SJSA1 (cell line): ENCODE measurements at regions not wholly inside any gene's neighbourhood (a gene's known extent, or its start where the extent isn't known, plus 50 kb on each side); places are given as distances from the start of the nearest gene placed in this dataset.

ENCODE experiments used
- DNase-seq, 2 experiments: peaks; one replicate each; pipeline ENCODE4 v3.0.0-alpha.2; 2015 to 2020; ENCODE audit warnings: low spot score in 2 of 2, low read depth in 1 of 2
- H3K27ac ChIP-seq: fragments of 250-450 bp; sonication (Bioruptor Pico); 2 replicates; pipeline ENCODE4 v1.5.1; 2020; ENCODE audit warnings: mild to moderate bottlenecking, moderate library complexity
- H3K27me3 ChIP-seq: fragments of 250-450 bp; sonication (Bioruptor Pico); replicated peaks from 2 replicates; pipeline ENCODE4 v1.5.1; 2020; ENCODE audit warnings: mild to moderate bottlenecking, moderate library complexity
- H3K36me3 ChIP-seq: fragments of 250-450 bp; sonication (Bioruptor Pico); 2 replicates; pipeline ENCODE4 v1.5.1; 2020; ENCODE audit warnings: mild to moderate bottlenecking
- H3K4me1 ChIP-seq: fragments of 250-450 bp; sonication (Bioruptor Pico); replicated peaks from 2 replicates; pipeline ENCODE4 v1.6.1; 2021; ENCODE audit warnings: mild to moderate bottlenecking
- H3K4me3 ChIP-seq: fragments of 250-450 bp; sonication (Bioruptor Pico); 2 replicates; pipeline ENCODE4 v1.5.1; 2020; ENCODE audit warnings: mild to moderate bottlenecking
- H3K9me3 ChIP-seq: fragments of 250-450 bp; sonication (Bioruptor Pico); replicated peaks from 2 replicates; pipeline ENCODE4 v1.5.1; 2020; ENCODE audit warnings: mild to moderate bottlenecking

- Histone ChIP-seq H3K9me3 (no peaks in the 10 kb centered on the region), H3K27me3 (peaks cover 46% of the 10 kb centered on the region), H3K4me1 (peaks cover 12% of the 10 kb centered on the region), H3K27ac (no peak overlapping the region), H3K36me3 (no peaks in the 10 kb centered on the region), H3K4me3 (no peak overlapping the region)
- no peak for DNase-seq
Observed at GRCh38 chr12:94872007-94872653, 131.4 kb downstream of the NDUFA12 start.

GRCh38 chr12:94870511-94870910, 133.0 kb downstream of the NDUFA12 start:
- H3K27ac ChIP-seq: no peak overlapping the region
- H3K4me1 ChIP-seq: peaks cover 12% of the 10 kb centered on the region
- H3K4me3 ChIP-seq: no peak overlapping the region
- DNase-seq: no peak
- no peaks in the 10 kb centered on the region for H3K36me3 ChIP-seq
- H3K27me3 ChIP-seq: peaks cover 42% of the 10 kb centered on the region
- no peaks in the 10 kb centered on the region for H3K9me3 ChIP-seq

- H3K4me1 ChIP-seq: peaks cover 3% of the 10 kb centered on the region
- H3K9me3 ChIP-seq: no peaks in the 10 kb centered on the region
- no peak for DNase-seq
Observed at GRCh38 chr12:94868161-94868560, 135.3 kb downstream of the NDUFA12 start.

GRCh38 chr12:94867066-94867855, 136.2 kb downstream of the NDUFA12 start:
- no peak for DNase-seq
- no peak overlapping the region for H3K4me3 ChIP-seq
- H3K4me1 ChIP-seq: no peaks in the 10 kb centered on the region

More at GRCh38 chr12:94868161-94868560, 135.3 kb downstream of the NDUFA12 start:
- no peak overlapping the region for H3K27ac ChIP-seq
- H3K27me3 ChIP-seq: peaks cover 21% of the 10 kb centered on the region
- no peaks in the 10 kb centered on the region for H3K36me3 ChIP-seq
- H3K4me3 ChIP-seq: no peak overlapping the region

GRCh38 chr12:94864987-94865386, 138.5 kb downstream of the NDUFA12 start:
- Histone ChIP-seq H3K4me3 (no peak overlapping the region), H3K4me1 (no peaks in the 10 kb centered on the region)

More at GRCh38 chr12:94867066-94867855, 136.2 kb downstream of the NDUFA12 start:
- Histone ChIP-seq H3K27ac (no peak overlapping the region), H3K27me3 (peaks cover 12% of the 10 kb centered on the region), H3K36me3 (no peaks in the 10 kb centered on the region), H3K9me3 (no peaks in the 10 kb centered on the region)

GRCh38 chr12:94863321-94864035, 140.0 kb downstream of the NDUFA12 start:
- Histone ChIP-seq H3K4me1 (no peaks in the 10 kb centered on the region), H3K27me3 (no peaks in the 10 kb centered on the region; the same call in none of the 2 replicates), H3K36me3 (no peaks in the 10 kb centered on the region), H3K9me3 (no peaks in the 10 kb centered on the region), H3K4me3 (no peak overlapping the region), H3K27ac (no peak overlapping the region)
- no peak for DNase-seq

More at GRCh38 chr12:94864987-94865386, 138.5 kb downstream of the NDUFA12 start:
- no peaks in the 10 kb centered on the region for H3K9me3 ChIP-seq
- H3K27me3 ChIP-seq: no peaks in the 10 kb centered on the region; the same call in none of the 2 replicates
- H3K36me3 ChIP-seq: no peaks in the 10 kb centered on the region
- no peak for DNase-seq
- H3K27ac ChIP-seq: no peak overlapping the region

- Histone ChIP-seq H3K36me3 (no peaks in the 10 kb centered on the region), H3K4me3 (no peak overlapping the region), H3K4me1 (no peaks in the 10 kb centered on the region), H3K27ac (no peak overlapping the region), H3K27me3 (no peaks in the 10 kb centered on the region; the same call in none of the 2 replicates), H3K9me3 (no peaks in the 10 kb centered on the region)
- DNase-seq: no peak
Observed at GRCh38 chr12:94862421-94862820, 141.1 kb downstream of the NDUFA12 start.

- Histone ChIP-seq H3K36me3 (no peaks in the 10 kb centered on the region), H3K4me1 (no peaks in the 10 kb centered on the region), H3K27me3 (no peaks in the 10 kb centered on the region), H3K4me3 (no peak overlapping the region), H3K27ac (no peak overlapping the region), H3K9me3 (no peaks in the 10 kb centered on the region)
- DNase-seq: no peak
Observed at GRCh38 chr12:94856324-94856723, 147.2 kb downstream of the NDUFA12 start.

- H3K4me3 ChIP-seq: no peak overlapping the region
- H3K9me3 ChIP-seq: no peaks in the 10 kb centered on the region
- H3K27me3 ChIP-seq: no peaks in the 10 kb centered on the region
- H3K36me3 ChIP-seq: no peaks in the 10 kb centered on the region
- no peak for DNase-seq
- no peaks in the 10 kb centered on the region for H3K4me1 ChIP-seq
- H3K27ac ChIP-seq: no peak overlapping the region
Observed at GRCh38 chr12:94855853-94856252, 147.6 kb downstream of the NDUFA12 start.

GRCh38 chr12:94851396-94852028, 152.0 kb downstream of the NDUFA12 start:
- Histone ChIP-seq H3K4me1 (no peaks in the 10 kb centered on the region), H3K27me3 (no peaks in the 10 kb centered on the region), H3K36me3 (no peaks in the 10 kb centered on the region), H3K9me3 (no peaks in the 10 kb centered on the region), H3K27ac (no peak overlapping the region), H3K4me3 (no peak overlapping the region)
- DNase-seq: no peak

- no peak overlapping the region for H3K27ac ChIP-seq
- no peaks in the 10 kb centered on the region for H3K27me3 ChIP-seq
- no peak overlapping the region for H3K4me3 ChIP-seq
- no peak for DNase-seq
- H3K4me1 ChIP-seq: no peaks in the 10 kb centered on the region
- H3K36me3 ChIP-seq: no peaks in the 10 kb centered on the region
- no peaks in the 10 kb centered on the region for H3K9me3 ChIP-seq
Observed at GRCh38 chr12:94849411-94849976, 154.0 kb downstream of the NDUFA12 start.

- Histone ChIP-seq H3K27me3 (no peaks in the 10 kb centered on the region), H3K36me3 (no peaks in the 10 kb centered on the region), H3K27ac (no peak overlapping the region), H3K4me3 (no peak overlapping the region), H3K9me3 (no peaks in the 10 kb centered on the region), H3K4me1 (no peaks in the 10 kb centered on the region)
- DNase-seq: no peak
Observed at GRCh38 chr12:94848966-94849365, 154.5 kb downstream of the NDUFA12 start.

- peaks cover 6% of the 10 kb centered on the region; the same call in 1 of the 2 replicates for H3K27me3 ChIP-seq
- H3K36me3 ChIP-seq: no peaks in the 10 kb centered on the region
- no peaks in the 10 kb centered on the region for H3K4me1 ChIP-seq
- DNase-seq: no peak
- H3K9me3 ChIP-seq: no peaks in the 10 kb centered on the region
- H3K4me3 ChIP-seq: no peak overlapping the region
- H3K27ac ChIP-seq: no peak overlapping the region
Observed at GRCh38 chr12:94845110-94845509, 158.4 kb downstream of the NDUFA12 start.
